ENCODE measurements at regions not wholly inside any gene's neighbourhood (a gene's known extent, or its start where the extent isn't known, plus 50 kb on each side); places are given as distances from the start of the nearest gene placed in this dataset.

GRCh38 chr3:178324356-178324755 is 211.9 kb upstream of the KCNMB2 start:
- intact Hi-C loops (cut with micrococcal nuclease): loop anchor here (10.0 kb wide), 1 partner anchor 1280 kb away; no protein-coding TSS in a partner anchor
- Histone ChIP-seq H3K4me3 (no peak overlapping the region), H3K4me1 (peaks cover 47% of the 10 kb centered on the region), H3K9me3 (replicated peaks) (no peaks in the 10 kb centered on the region), H3K27me3 (ENCODE audit: low read depth) (no peaks in the 10 kb centered on the region), H3K27ac (replicated peaks) (peak overlapping the region; percentile 25), H3K36me3 (no peaks in the 10 kb centered on the region)
- no peak for DNase-seq
- no peak for TF ChIP-seq CTCF (IDR thresholded peaks at IDR 0.05; ENCODE audit: borderline replicate concordance)

- no peak for DNase-seq
These were observed 210.9 kb upstream of the KCNMB2 start for GRCh38 chr3:178325330-178325729.

GRCh38 chr3:178329936-178330335 is 206.3 kb upstream of the KCNMB2 start:
- H3K27me3 ChIP-seq (ENCODE audit: low read depth): no peaks in the 10 kb centered on the region
- H3K4me3 ChIP-seq: no peak overlapping the region
- no peak overlapping the region for H3K27ac ChIP-seq (replicated peaks)
- no peaks in the 10 kb centered on the region for H3K9me3 ChIP-seq (replicated peaks)
- no peak for DNase-seq
- no peak for TF ChIP-seq CTCF (IDR thresholded peaks at IDR 0.05; ENCODE audit: borderline replicate concordance)
- intact Hi-C loops (cut with micrococcal nuclease): loop anchor here (10.0 kb wide), 1 partner anchor 1285 kb away; no protein-coding TSS in a partner anchor
- peaks cover 19% of the 10 kb centered on the region for H3K4me1 ChIP-seq
- no peaks in the 10 kb centered on the region for H3K36me3 ChIP-seq

More at GRCh38 chr3:178325330-178325729, 210.9 kb upstream of the KCNMB2 start:
- TF ChIP-seq CTCF (IDR thresholded peaks at IDR 0.05; ENCODE audit: borderline replicate concordance): peak; percentile 58
- H3K9me3 ChIP-seq (replicated peaks): no peaks in the 10 kb centered on the region
- intact Hi-C loops (cut with micrococcal nuclease): loop anchor here (10.0 kb wide), 1 partner anchor 1281 kb away; no protein-coding TSS in a partner anchor
- H3K36me3 ChIP-seq: no peaks in the 10 kb centered on the region
- peak overlapping the region; percentile 25 for H3K27ac ChIP-seq (replicated peaks)
- H3K4me1 ChIP-seq: peaks cover 38% of the 10 kb centered on the region
- no peaks in the 10 kb centered on the region for H3K27me3 ChIP-seq (ENCODE audit: low read depth)
- H3K4me3 ChIP-seq: no peak overlapping the region

GRCh38 chr3:178334239-178334638 is 202.0 kb upstream of the KCNMB2 start:
- no peak for TF ChIP-seq CTCF (IDR thresholded peaks at IDR 0.05; ENCODE audit: borderline replicate concordance)
- Histone ChIP-seq H3K27me3 (ENCODE audit: low read depth) (no peaks in the 10 kb centered on the region), H3K4me1 (peaks cover 5% of the 10 kb centered on the region), H3K4me3 (no peak overlapping the region), H3K36me3 (no peaks in the 10 kb centered on the region), H3K9me3 (replicated peaks) (no peaks in the 10 kb centered on the region), H3K27ac (replicated peaks) (no peak overlapping the region)
- intact Hi-C loops (cut with micrococcal nuclease): no loop called here
- DNase-seq: no peak

- DNase-seq: no peak
- intact Hi-C loops (cut with micrococcal nuclease): no loop called here
- Histone ChIP-seq H3K36me3 (no peaks in the 10 kb centered on the region), H3K27me3 (ENCODE audit: low read depth) (no peaks in the 10 kb centered on the region), H3K4me1 (peaks cover 10% of the 10 kb centered on the region), H3K27ac (replicated peaks) (no peak overlapping the region), H3K4me3 (no peak overlapping the region), H3K9me3 (replicated peaks) (no peaks in the 10 kb centered on the region)
- no peak for TF ChIP-seq CTCF (IDR thresholded peaks at IDR 0.05; ENCODE audit: borderline replicate concordance)
These were observed 199.9 kb upstream of the KCNMB2 start for GRCh38 chr3:178336336-178336735.

Measured in left ventricle myocardium inferior (tissue), 1 donor.